ENCODE measurements at regions not wholly inside any gene's neighbourhood (a gene's known extent, or its start where the extent isn't known, plus 50 kb on each side); places are given as distances from the start of the nearest gene placed in this dataset.

- no peak for TF ChIP-seq CTCF (IDR thresholded peaks at IDR 0.05)
- TF ChIP-seq POLR2AphosphoS5 (IDR thresholded peaks at IDR 0.05): no peak
Observed at GRCh38 chr14:29339494-29340172, 573.0 kb downstream of the FOXG1 start.
